HCT116 (cell line): ENCODE measurements at regions not wholly inside any gene's neighbourhood (a gene's known extent, or its start where the extent isn't known, plus 50 kb on each side); places are given as distances from the start of the nearest gene placed in this dataset.

ENCODE experiments used
- ATAC-seq: fragments of 200-7000 bp; cut with Tn5 transposase; 2 replicates; pipeline ENCODE4 v1.9.1; 2020; ENCODE audit warnings: mild to moderate bottlenecking, moderate library complexity
- BruUV-seq: library from RNA; stranded (reverse); fragments of 400-500 nt; replicated peaks from 2 replicates; lab custom pipeline; 2021; lab: Mats Ljungman, UMichigan
- CTCF ChIA-PET: fragments of 300-600 bp; sonication (Branson Sonifier 250); formaldehyde crosslinking; loops from one replicate; lab custom pipeline; 2021; ENCODE audit warnings: antibody characterized with exemption; lab: Charles Lee
- POLR2A ChIA-PET: fragments of 300-600, 350-600 bp; sonication (Branson Sonifier 250); formaldehyde crosslinking; loops from one replicate; lab custom pipeline; 2021; ENCODE audit warnings: antibody characterized with exemption; lab: Charles Lee
- RAD21 ChIA-PET, 2 experiments: fragments of 300-600 bp; sonication (Branson Sonifier 250); formaldehyde crosslinking; loops; one replicate each; lab custom pipeline; 2023; ENCODE audit warnings: low total read pairs in 2 of 2; ENCODE audit not compliant: uncharacterized antibody in 2 of 2, unreplicated experiment in 2 of 2, low non-redundant PET in 1 of 2; lab: Charles Lee
- DNase-seq: peaks from one replicate; pipeline ENCODE4 v3.0.0-alpha.2; 2010; ENCODE audit warnings: low read depth, low spot score
- H2AFZ ChIP-seq: fragments of 200-600 bp; shearing (Covaris generic), sonication (generic); 2 replicates; pipeline ENCODE4 v1.6.1; 2017; ENCODE audit warnings: low read depth, mixed run types, mixed read lengths, antibody characterized with exemption, low read length; ENCODE audit not compliant: poor library complexity, severe bottlenecking
- H3K27ac ChIP-seq: 2 replicates; pipeline ENCODE4 v1.5.1; 2012; ENCODE audit warnings: low read depth, low read length
- H3K27me3 ChIP-seq: fragments of 200-600 bp; sonication (generic); 2 replicates; pipeline ENCODE4 v1.6.1; 2016; ENCODE audit warnings: mixed run types, low read length, mixed read lengths; ENCODE audit not compliant: insufficient read depth
- H3K36me3 ChIP-seq, 2 experiments: fragments of 200-500 bp in 1 of 2; fragments of 200-600 bp in 1 of 2; sonication (Bioruptor generic) in 1 of 2; sonication (generic) in 1 of 2; 2 replicates each; pipeline versions ENCODE4 v1.5.1 to v1.6.1; 2014 to 2016; ENCODE audit warnings: low read length in 2 of 2, inconsistent platforms in 1 of 2, mixed read lengths in 1 of 2, mixed run types in 1 of 2; ENCODE audit not compliant: insufficient read depth in 2 of 2, control insufficient read depth in 1 of 2
- H3K4me1 ChIP-seq, 2 experiments: fragments of 200-600 bp in 1 of 2; sonication (generic) in 1 of 2; 2 replicates each; pipeline versions ENCODE4 v1.5.1 to v1.6.1; 2012 to 2017; ENCODE audit warnings: low read length in 2 of 2, inconsistent platforms in 1 of 2, mild to moderate bottlenecking in 1 of 2, mixed read lengths in 1 of 2, mixed run types in 1 of 2, moderate library complexity in 1 of 2; ENCODE audit not compliant: insufficient read depth in 2 of 2, control insufficient read depth in 1 of 2
- H3K4me2 ChIP-seq: fragments of 200-600 bp; sonication (generic); 2 replicates; pipeline ENCODE4 v1.6.1; 2017; ENCODE audit warnings: mixed run types, low read length, mixed read lengths
- H3K4me3 ChIP-seq, 2 experiments: fragments of 200-600 bp in 1 of 2; sonication (generic) in 1 of 2; replicated peaks in 1 of 2; 2 replicates each; pipeline ENCODE4 v1.5.1; 2011 to 2016; ENCODE audit warnings: low read length in 2 of 2, control low read depth in 1 of 2, low read depth in 1 of 2, mild to moderate bottlenecking in 1 of 2, mixed read lengths in 1 of 2, mixed run types in 1 of 2
- H3K79me2 ChIP-seq: fragments of 200-600 bp; sonication (generic); 2 replicates; pipeline ENCODE4 v1.6.1; 2017; ENCODE audit warnings: mild to moderate bottlenecking, mixed run types, low read length, moderate library complexity, mixed read lengths; ENCODE audit not compliant: insufficient read depth
- H3K9ac ChIP-seq: fragments of 200-600 bp; sonication (generic); 2 replicates; pipeline ENCODE4 v1.6.1; 2016; ENCODE audit warnings: low read length, mixed read lengths
- H3K9me2 ChIP-seq: fragments of 200-600 bp; sonication (generic), shearing (Covaris generic); 2 replicates; pipeline ENCODE4 v1.6.1; 2017; ENCODE audit warnings: mixed run types, mild to moderate bottlenecking, moderate library complexity; ENCODE audit not compliant: insufficient read depth
- H3K9me3 ChIP-seq, 2 experiments: fragments of 200-500 bp in 1 of 2; fragments of 200-600 bp in 1 of 2; sonication (Bioruptor generic) in 1 of 2; sonication (generic) in 1 of 2; 2 replicates each; pipeline ENCODE4 v1.6.1; 2014 to 2017; ENCODE audit warnings: low read length in 2 of 2, mixed read lengths in 2 of 2, inconsistent platforms in 1 of 2, low read depth in 1 of 2, mild to moderate bottlenecking in 1 of 2, mixed run types in 1 of 2, moderate library complexity in 1 of 2; ENCODE audit not compliant: control insufficient read depth in 1 of 2, insufficient read depth in 1 of 2
- H4K20me1 ChIP-seq: fragments of 200-600 bp; sonication (generic), shearing (Covaris generic); 2 replicates; pipeline ENCODE4 v1.6.1; 2017; ENCODE audit warnings: mixed run types, mild to moderate bottlenecking, moderate library complexity; ENCODE audit not compliant: insufficient read depth
- CBX3 ChIP-seq: IDR thresholded peaks from 2 replicates; pipeline ENCODE4 v1.6.1; 2012; ENCODE audit warnings: low read depth
- CEBPB ChIP-seq: IDR thresholded peaks from 2 replicates; pipeline ENCODE4 v1.6.1; 2012; ENCODE audit warnings: low read depth
- ELF1 ChIP-seq: IDR thresholded peaks from 2 replicates; pipeline ENCODE4 v1.6.1; 2012; ENCODE audit warnings: low read depth, borderline replicate concordance
- EZH2 ChIP-seq: fragments of 200-600 bp; sonication (generic); IDR thresholded peaks from 2 replicates; pipeline ENCODE4 v1.6.1; 2017; ENCODE audit warnings: antibody characterized with exemption, mixed run types
- FOSL1 ChIP-seq: IDR thresholded peaks from 2 replicates; pipeline ENCODE4 v1.6.1; 2012; ENCODE audit warnings: low read depth
- MAX ChIP-seq: IDR thresholded peaks from 2 replicates; pipeline ENCODE4 v1.6.1; 2012
- POLR2A ChIP-seq: IDR thresholded peaks from 2 replicates; pipeline ENCODE4 v1.7.0; 2011; ENCODE audit warnings: borderline replicate concordance; ENCODE audit not compliant: insufficient read depth, insufficient read length; ENCODE audit errors: extremely low read depth
- RAD21 ChIP-seq: IDR thresholded peaks from 2 replicates; pipeline ENCODE4 v1.6.1; 2012; ENCODE audit warnings: low read depth, mild to moderate bottlenecking
- REST ChIP-seq: IDR thresholded peaks from 2 replicates; pipeline ENCODE4 v1.6.1; 2012; ENCODE audit warnings: low read depth
- SIN3A ChIP-seq: IDR thresholded peaks from 2 replicates; pipeline ENCODE4 v1.6.1; 2012; ENCODE audit warnings: low read depth
- SP1 ChIP-seq: IDR thresholded peaks from 2 replicates; pipeline ENCODE4 v1.6.1; 2012; ENCODE audit warnings: low read depth
- SRF ChIP-seq: IDR thresholded peaks from 2 replicates; pipeline ENCODE4 v1.6.1; 2012; ENCODE audit warnings: low read depth
- YY1 ChIP-seq: IDR thresholded peaks from 2 replicates; pipeline ENCODE4 v1.6.1; 2011; ENCODE audit warnings: low read length, low read depth, moderate library complexity, mild to moderate bottlenecking; ENCODE audit not compliant: insufficient replicate concordance; ENCODE audit errors: extremely low read depth
- ZBTB33 ChIP-seq: IDR thresholded peaks from 2 replicates; pipeline ENCODE4 v1.6.1; 2011; ENCODE audit warnings: mild to moderate bottlenecking, low read length, moderate library complexity; ENCODE audit not compliant: insufficient replicate concordance; ENCODE audit errors: extremely low read depth
- ZNF274 ChIP-seq: fragments of 200-500 bp; sonication (Bioruptor generic); IDR thresholded peaks from 2 replicates; pipeline ENCODE4 v1.6.1; 2014; ENCODE audit warnings: mild to moderate bottlenecking, low read depth, low read length, inconsistent platforms
- intact Hi-C: fragments of 100-400 bp; cut with micrococcal nuclease; formaldehyde crosslinking; loops from 2 replicates; pipeline ENCODE4 v1.10.0; 2022

GRCh38 chr2:19793132-19793750 lies 108.5 kb downstream of the TTC32 start:
- intact Hi-C loops: no loop called here
- Histone ChIP-seq H3K36me3 (no peaks in the 10 kb centered on the region), H3K9me2 (no peaks in the 10 kb centered on the region), H3K27me3 (peaks cover 29% of the 10 kb centered on the region), H3K4me3 (no peak overlapping the region), H3K79me2 (no peaks in the 10 kb centered on the region), H3K27ac (no peak overlapping the region), H3K9ac (no peak overlapping the region), H4K20me1 (no peaks in the 10 kb centered on the region), H3K4me1 (no peaks in the 10 kb centered on the region), H3K4me2 (no peak overlapping the region), H3K9me3 (no peaks in the 10 kb centered on the region), H2AFZ (no peak overlapping the region)
- ATAC-seq (no peak), DNase-seq (no peak)
- ChIA-PET RAD21 (no interaction called here), CTCF (no interaction called here), POLR2A (no interaction called here)
- TF ChIP-seq REST (no peak), CEBPB (no peak), MAX (no peak), FOSL1 (no peak), SRF (no peak), YY1 (no peak), ZBTB33 (no peak), EZH2 (no peak), CBX3 (no peak), POLR2A (no peak), ELF1 (no peak), ZNF274 (no peak), RAD21 (no peak), SP1 (no peak), SIN3A (no peak)
- BruUV-seq: no TSS peak
